ENCODE measurements at regions not wholly inside any gene's neighbourhood (a gene's known extent, or its start where the extent isn't known, plus 50 kb on each side); places are given as distances from the start of the nearest gene placed in this dataset.

- TF ChIP-seq POLR2A (IDR thresholded peaks at IDR 0.05; ENCODE audit: low read depth, low read length) (no peak), TAF1 (IDR thresholded peaks at IDR 0.05; ENCODE audit: low read depth, low read length) (no peak), SPI1 (IDR thresholded peaks at IDR 0.05; ENCODE audit: low read depth, low read length) (no peak)
Observed at GRCh38 chr13:106295971-106296370, 239.5 kb downstream of the EFNB2 start.

Data from GM12891 (cell line).